Activated CD4-positive, alpha-beta T cell treated with anti-CD3 and anti-CD28 coated beads for 24 hours (primary cell): ENCODE measurements at regions not wholly inside any gene's neighbourhood (a gene's known extent, or its start where the extent isn't known, plus 50 kb on each side); places are given as distances from the start of the nearest gene placed in this dataset.
"Not testable (repeated sequence)": the region's sequence is repeated elsewhere in the genome, so short reads cannot be mapped to it uniquely, and the experiment has no call there.

ENCODE experiments used
- DNase-seq, 2 donors: peaks; one replicate each; pipeline ENCODE4 v3.0.0-alpha.2; 2020; ENCODE audit warnings: low read depth in 2 of 2

DNA sequence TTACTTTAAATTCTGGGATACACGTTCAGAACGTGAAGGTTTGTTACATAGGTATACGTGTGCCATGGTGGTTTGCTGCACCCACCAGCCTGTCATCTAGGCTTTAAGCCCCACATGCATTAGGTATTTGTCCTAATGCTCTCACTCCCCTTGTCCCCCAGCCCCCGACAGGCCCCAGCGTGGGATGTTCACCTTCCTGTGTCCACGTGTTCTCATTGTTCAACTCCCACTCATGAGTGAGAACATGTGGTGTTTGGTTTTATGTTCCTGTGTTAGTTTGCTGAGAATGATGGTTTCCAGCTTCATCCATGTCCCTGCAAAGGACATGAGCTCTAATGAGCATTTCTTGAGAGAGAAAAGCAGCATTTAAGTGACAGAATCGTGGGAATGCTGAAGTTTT, 726.6 kb downstream of the TDRD15 start:
- DNase-seq: not testable (repeated sequence)

DNA sequence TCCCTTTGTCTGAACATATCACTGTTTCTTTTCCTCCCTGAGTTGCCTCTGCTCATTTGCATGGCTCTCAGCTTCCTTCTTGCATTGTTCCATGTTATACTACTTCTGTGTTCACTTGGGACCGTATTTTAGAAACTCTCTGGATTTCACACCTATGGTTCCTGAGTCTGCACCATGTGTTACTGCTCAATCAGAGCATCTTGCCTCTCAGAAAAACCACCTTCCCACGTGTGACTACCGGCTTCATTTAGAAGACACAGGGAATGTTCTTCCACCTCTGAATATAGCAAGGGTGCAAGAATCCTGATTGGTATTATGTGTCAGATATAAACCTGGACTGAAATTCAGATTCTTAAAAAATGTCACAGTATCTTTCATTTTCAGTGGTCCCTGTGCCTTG, 731.2 kb downstream of the TDRD15 start:
- no peak for DNase-seq

DNA sequence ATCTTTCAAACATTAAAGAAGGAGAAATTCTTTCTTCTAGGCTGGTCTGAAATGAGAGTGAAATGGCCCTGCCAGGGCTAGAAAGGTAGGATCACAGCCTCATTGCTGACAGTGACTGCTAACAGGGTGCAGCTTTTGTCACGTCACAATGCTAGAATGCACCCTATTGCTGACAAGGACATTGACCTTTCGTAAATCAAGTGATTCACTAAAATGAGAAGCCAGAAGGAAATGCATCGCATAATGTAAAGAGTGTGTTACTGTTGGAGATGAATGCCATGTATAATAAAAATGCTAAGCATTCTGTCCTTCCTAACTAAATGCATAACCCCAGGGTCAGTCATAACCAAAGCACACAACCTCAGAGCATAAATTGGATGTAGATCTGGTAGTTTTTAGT, 732.9 kb downstream of the TDRD15 start:
- DNase-seq: no peak

DNA sequence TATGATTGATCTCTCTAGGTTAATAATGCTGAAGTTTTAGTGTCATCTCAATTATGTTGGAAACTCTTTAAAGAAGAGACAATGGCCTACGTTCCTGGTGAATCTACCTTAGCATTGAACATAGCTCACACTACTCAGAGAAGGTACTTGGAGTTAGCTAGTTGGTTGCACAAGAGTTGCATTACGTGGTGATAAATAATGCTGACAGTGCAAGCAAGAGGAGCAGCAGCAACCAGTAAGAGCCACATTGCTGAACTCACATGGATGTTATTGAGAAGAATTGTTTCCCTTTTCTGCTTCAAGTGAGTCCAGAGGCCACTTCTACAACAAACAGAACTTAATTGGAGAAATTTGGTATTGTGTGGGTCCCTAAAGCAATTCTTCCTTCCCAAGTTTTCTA, 737.1 kb downstream of the TDRD15 start:
- no peak for DNase-seq

DNA sequence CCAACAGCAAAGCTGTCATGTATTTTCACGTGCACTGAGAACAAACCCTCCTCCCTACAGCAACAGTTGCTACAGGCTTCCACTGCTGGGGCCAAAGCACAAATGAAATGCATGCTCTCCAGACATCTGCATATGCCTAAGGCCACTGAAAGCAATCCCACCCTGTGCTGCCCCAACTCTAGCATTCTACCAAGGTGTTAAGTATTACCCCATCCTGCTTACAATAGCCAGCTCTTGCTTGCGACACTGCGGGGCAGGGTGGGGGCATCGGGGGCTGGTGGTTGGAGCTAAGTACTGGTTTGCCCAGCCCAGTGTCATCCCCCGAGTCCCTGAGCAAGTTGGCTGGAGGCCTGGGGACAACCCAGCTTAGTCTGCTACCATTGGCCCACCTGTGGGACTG, 742.5 kb downstream of the TDRD15 start:
- DNase-seq: no peak

DNA sequence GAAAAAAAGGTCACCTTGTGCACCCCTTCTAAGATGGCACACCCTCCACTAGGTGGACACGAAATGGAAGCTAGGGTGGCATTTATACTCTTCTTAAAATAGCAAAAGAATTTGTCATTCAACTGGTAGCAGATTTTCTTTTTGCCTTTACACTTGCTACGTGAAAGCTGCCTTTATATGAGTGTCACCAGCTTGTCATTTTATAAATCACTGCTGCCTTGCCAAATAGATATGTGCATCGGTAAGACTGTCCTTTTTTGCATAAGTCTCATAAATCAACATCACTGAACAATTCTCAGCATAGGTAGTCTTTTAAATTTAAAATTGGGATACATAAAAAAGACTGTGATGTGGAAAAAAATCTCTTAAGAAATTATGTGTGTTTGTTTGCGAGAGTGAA, 764.1 kb downstream of the TDRD15 start:
- no peak for DNase-seq

DNA sequence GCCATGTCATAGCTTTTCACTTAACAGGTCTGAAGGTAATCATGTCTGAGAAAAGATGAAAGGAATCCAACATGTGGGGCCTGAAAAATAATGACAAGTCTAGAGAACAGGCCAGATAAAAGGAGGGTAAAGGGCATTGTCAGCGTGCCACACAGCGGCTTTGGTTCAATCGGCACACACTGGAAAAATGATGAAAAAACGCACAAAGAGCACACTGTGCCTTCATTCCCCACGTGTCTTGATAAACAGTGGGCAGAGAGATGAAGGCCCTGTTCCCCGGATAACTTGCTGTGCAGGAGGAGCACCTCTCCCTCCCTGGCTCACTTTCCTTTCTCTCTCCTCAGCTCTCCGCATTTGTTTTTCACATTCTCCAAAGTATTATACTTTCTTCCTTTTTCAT, 766.3 kb downstream of the TDRD15 start:
- no peak for DNase-seq

DNA sequence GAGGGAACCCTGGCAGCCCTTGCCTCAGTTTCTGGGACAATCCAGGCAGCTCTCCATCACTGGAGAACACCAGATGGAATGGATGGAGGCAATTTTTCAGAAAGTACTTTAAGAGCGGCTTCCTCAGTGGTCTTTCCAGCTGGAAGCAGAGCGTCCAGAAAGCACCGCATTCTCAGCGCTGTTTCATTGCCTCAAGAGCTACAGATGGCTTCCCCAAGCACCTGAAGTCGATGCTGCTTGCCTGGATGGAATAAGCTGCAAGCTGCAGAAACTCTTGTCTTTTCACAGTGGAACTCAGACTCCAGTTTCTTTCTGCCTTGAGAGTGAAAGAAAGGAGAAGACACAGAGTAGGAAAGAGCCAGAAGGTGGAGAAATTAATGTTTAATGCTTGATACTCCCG, 766.9 kb downstream of the TDRD15 start:
- no peak for DNase-seq

DNA sequence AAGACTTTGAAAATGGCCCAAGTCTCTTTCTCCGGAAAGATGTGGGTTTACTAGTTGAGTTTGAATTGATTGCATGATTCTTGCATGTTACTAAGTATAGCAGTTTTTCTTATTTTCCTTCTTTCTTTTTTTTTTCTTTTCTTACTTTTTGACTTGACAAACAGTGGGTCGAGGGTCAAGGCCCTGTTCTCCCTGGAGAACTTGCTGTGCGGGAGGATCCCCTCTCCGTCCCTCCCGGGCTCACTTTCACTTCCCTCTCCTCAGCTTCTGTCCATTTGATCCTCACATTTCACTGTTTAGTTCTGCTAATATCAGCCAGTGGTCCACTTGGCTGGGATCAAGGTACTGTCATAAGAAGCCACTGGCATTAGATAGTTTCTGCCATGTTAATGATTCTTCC, 767.4 kb downstream of the TDRD15 start:
- DNase-seq: no peak

DNA sequence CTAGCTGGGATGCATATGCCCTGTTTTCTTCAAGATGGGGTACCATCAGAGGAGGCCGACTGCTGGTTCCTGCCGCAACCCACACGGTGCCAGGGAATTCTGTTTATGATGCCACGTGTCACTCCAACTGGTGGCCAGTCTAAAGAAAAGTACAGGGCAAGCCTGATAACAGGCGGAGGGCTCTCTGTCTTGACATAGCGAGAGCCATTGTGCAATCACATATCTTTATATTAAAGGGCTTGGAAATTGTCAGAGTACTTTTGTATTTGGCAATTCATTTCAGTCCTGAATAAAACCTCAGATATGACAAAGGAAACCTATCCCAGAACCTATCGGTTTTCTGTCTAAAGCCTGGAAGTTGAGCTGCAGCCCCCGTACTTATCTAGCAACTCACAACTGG, 768.4 kb downstream of the TDRD15 start:
- no peak for DNase-seq

DNA sequence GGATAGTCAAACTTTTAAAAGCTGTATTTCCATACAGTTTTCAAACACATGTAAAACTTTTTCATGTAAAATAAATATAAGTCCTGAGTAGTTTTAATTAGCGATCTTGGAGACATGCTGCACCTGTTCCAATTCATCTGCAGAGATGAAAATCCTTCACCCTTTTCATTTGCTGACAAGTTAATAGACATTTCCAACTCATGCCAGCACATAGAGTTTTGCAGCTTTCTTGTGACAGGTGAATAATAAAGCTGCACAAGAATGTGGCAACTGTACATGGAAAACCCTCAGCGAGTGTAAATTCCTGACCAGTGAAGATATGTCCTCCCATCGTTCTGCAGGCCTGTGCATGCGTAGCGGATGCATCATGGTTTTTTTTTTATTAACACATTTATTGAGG, 771.4 kb downstream of the TDRD15 start:
- no peak for DNase-seq

DNA sequence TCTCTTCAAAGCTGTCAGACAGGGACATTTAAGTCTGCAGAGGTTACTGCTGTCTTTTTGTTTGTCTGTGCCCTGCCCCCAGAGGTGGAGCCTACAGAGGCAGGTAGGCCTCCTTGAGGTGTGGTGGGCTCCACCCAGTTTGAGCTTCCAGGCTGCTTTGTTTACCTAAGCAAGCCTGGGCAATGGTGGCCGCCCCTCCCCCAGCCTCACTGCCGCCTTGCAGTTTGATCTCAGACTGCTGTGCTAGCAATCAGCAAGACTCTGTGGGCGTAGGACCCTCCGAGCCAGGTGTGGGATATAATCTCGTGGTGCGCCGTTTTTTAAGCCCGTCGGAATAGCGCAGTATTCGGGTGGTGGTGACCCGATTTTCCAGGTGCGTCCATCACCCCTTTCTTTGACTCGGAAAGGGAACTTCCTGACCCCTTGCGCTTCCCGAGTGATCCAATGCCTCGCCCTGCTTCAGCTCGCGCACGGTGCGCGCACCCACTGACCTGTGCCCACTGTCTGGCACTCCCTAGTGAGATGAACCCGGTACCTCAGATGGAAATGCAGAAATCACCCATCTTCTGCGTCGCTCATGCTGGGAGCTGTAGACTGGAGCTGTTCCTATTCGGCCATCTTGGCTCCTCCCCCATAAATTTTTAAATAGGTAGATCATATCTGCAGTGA, 785.1 kb downstream of the TDRD15 start:
- not testable (repeated sequence) for DNase-seq

DNA sequence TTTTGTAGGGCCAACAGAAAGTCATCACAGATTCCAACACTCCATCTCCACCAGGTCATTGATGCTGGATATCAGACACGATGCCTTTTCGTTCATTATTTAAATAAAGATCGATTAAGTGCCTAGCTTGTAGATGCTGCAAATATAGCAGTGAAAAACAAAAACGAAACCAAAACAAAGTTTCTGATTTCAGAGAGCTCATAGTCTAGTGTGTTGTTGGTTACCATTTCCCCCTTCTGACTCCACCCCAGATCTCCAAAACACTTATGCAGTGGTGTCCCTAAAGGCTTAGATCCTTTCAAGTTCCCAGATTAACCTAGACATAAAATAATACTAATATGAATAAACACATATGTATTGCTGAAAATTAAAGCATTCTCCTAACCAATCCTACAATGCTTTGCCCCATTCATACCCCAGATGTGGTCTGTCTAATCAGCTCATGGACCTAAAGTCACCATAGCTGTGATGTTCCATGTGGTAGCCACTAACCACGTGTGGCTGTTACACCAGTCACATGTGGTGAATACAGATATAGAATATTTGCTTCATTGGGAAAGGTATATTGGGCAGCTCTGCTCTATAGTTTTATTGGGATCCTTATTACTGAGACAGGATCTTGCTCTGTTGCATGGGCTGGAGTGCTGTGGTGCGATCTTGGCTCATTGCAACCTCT, 787.2 kb downstream of the TDRD15 start:
- no peak for DNase-seq

DNA sequence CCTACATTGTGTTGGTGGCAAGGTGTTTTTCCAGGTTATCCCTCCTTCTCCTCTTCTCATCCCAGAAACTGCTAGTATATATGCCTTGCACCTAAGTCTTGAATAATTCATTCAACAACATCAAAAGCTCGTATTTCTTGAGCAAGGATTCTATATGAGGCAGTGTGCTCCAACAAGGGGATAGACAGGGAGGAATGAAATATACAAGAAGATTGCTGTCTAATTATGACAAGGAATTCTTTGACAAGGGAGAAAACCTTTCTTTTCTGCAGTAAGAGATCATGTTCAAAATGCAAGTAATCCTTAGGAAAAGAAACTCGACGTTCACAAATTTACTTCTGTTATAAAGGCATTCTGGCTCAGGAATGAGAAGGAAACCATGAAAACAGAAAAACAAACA, 788.6 kb downstream of the TDRD15 start:
- DNase-seq: no peak

DNA sequence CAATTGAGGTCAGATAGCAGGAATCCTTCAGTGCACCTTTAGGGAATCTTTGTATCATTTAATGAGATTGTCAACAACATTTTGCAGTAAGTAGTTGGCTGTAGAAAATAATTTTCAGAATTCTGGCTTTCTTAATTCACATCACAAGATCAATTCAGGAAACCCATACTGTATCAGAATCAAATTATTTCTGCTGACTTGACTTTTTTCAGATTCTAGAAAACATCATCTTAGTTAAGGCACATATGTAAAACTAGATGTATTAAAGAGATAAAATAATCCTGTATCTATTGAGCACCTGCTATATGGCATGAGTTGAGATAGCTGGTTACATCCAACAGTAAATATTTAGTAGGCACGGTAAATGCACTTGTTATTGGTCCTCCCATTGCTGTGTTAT, 791.4 kb downstream of the TDRD15 start:
- no peak for DNase-seq

DNA sequence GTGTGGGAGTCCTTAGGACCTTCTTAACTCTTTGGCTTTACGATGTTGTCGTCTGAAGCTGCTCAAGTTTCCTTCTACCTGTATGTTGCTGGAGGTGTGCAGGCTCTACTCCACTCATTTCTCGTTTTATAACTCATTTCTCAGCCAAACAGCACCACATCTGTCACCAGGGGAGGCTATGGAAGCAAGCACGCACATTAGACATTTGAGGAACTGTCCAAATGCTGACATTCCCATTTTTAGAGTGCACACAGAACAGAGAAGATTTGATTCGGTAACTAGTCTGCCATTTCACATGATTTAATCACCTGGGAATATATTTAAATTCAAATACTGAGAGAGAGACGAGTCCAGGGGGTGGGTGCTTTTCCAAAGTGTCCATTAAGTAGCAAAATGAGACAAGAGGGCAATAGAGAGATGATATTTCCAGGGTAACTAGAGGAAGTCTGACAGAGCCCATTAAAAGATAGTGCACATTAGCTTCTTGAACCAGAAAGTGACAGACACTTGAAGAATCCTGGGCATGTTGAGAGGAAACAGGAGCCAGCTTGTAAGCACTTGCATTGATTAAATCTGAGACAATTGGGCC, 793.3 kb downstream of the TDRD15 start:
- DNase-seq: no peak

DNA sequence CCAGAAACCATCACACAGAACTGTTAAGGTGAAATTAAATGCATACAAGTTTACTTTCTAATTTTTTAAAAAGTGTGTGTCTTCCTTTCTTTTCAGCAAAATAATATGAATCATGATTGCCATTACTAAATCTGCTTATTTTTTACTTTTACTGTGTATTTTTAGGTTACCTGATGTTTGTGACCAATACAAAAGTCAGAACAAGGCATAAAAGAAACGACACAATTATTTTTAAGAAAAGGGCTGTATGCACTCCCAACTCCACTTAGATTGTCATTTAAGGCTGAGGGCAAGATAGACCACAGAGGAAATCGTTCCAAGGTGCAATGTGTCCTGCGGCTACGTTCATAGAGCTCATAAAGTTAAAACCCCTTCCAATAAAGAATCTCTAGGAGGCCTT, 797.0 kb downstream of the TDRD15 start:
- no peak for DNase-seq

DNA sequence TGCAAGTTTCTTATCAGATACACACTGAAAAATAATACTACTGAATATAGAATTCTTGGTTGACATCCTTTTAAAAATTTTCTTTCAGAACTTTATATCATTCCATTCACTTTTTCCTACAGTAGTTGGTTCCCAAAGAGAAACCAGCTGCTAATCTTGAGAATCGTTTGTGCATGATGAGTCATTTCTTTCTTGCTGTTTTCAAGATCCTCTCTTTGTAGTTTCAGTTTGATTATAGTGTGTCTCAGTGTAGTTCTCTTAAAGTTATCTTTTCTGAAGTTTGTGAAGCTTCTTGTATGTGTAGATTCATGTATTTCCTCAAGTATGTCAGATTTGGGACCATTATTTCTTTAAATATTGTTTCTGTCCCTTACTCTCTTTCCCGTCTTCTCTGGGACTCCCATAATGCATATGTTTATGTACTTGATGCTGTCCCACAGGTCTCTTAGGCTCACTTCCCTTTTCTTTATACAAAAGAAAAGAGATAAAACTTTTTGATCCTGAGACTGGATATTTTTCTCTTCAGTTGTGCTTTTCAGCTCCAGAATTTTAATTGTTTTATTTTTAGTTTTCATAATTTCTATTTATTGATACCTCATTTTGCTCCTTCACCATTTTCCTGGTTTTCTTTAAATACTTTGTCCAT, 801.0 kb downstream of the TDRD15 start:
- no peak for DNase-seq

DNA sequence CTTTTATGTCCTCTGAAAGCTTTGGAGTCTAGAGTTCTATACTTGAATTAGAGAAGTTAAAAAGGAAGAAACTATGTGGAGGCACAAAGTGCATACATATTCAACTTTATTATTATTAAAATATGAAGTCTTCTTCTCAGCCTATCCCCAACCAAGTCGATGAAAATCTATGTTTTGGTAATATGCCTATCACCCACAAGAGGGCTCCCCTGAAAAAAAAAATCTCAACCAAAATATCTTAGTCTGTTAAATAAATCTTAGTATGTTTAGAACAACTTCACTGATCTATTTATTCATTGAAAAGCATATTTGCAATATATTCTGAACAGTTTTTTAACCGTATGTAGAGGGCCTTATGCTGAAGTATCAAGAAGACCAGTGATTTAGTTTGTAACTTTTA, 804.5 kb downstream of the TDRD15 start:
- DNase-seq: no peak

DNA sequence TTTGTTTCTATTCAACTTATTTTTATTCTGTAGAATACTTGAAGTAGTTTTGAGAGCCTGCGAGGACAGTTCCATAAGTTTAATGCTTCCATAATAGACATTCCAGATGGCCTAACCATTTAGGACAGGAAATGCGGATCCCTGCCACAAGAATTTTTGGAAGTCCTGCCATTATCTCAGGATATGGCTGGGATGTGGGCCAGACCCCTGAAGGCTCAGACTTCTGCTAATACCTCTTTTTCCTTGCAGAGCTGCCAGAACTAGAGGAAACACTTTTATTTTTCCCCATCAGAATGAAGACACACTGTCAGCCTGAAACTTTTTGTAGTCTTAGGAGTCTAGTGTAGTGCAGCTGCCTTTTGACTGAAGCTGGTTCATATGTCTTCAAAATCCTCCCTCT, 806.5 kb downstream of the TDRD15 start:
- no peak for DNase-seq

DNA sequence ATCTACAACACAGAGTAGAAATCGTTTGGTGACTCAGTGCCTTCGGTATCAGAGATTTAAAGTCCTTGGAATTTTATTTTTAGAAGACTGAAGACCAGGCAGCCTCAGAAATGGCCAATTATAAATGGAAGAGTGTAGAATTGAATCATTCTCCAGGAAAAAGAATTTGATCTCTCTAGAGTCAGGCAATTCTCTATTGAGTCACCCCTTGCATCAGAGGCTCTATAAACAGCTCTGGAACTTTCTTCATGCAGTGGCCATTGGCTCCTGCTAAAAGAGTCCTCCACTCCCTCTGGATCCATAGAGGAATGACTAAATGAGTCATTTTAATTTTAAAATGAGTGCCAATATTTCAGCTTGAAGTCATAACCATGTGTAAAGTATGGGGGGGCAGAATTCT, 816.2 kb downstream of the TDRD15 start:
- no peak for DNase-seq

DNA sequence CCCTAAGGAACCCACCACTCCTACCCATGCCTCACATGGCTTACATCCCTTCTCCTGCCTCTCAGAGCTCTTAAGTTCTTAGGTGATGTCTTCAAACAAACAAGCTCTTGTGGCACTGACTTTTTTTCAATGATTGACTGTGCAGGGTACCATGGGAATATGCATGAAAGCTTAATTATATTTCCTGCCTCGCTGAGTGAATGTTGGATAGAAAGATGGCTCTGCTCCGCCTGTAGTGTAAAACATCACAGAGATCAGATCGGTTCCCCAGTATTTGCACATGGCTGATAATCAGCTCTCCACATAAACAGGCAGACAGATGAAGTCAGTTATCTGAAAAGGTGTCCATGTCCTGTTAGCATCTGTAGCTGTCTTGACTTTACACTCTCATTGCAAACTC, 820.8 kb downstream of the TDRD15 start:
- no peak for DNase-seq

DNA sequence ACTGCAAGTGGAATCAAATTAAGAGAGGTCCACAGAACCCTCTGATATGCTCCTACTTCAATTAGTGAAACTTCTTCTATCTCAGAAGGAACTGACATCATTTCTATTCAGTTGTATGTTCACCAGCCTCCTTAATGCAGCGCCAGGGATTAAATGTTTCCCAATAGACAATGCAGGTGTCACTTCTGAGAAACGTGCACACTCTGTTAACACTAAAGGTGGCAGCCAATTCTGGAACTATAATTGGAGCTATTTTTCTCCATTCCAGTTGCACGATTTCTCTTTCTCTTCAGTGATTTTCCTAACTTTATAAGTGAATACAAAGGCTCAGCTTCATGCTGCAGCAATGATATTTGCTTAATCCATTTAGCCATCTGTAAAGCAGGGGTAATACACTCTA, 821.9 kb downstream of the TDRD15 start:
- DNase-seq: no peak
